OCI-LY7 (cell line): ENCODE measurements at regions not wholly inside any gene's neighbourhood (a gene's known extent, or its start where the extent isn't known, plus 50 kb on each side); places are given as distances from the start of the nearest gene placed in this dataset.

ENCODE experiments used
- BruUV-seq: library from RNA; stranded (reverse); fragments of 400-500 nt; replicated peaks from 2 replicates; lab custom pipeline; 2021; lab: Mats Ljungman, UMichigan
- CTCF ChIA-PET: fragments of 300-600 bp; sonication (Branson Sonifier 250); formaldehyde crosslinking; loops from one replicate; lab custom pipeline; 2022; ENCODE audit warnings: antibody characterized with exemption; ENCODE audit not compliant: unreplicated experiment; lab: Charles Lee
- POLR2A ChIA-PET: fragments of 300-600 bp; sonication (Branson Sonifier 250); formaldehyde crosslinking; loops from one replicate; lab custom pipeline; 2022; ENCODE audit warnings: antibody characterized with exemption; lab: Charles Lee
- DNase-seq: peaks from one replicate; pipeline ENCODE4 v3.0.0-alpha.2; 2015; ENCODE audit warnings: low spot score
- H2AFZ ChIP-seq: fragments of 200-600 bp; sonication (generic), shearing (Covaris generic); 2 replicates; pipeline ENCODE4 v1.6.1; 2014; ENCODE audit warnings: mild to moderate bottlenecking, antibody characterized with exemption, low read length, moderate library complexity
- H3K27ac ChIP-seq: fragments of 200-600 bp; sonication (generic); 2 replicates; pipeline ENCODE4 v1.5.1; 2014; ENCODE audit warnings: mixed run types, low read depth, mild to moderate bottlenecking, moderate library complexity, low read length, inconsistent platforms; ENCODE audit not compliant: poor library complexity, severe bottlenecking
- H3K36me3 ChIP-seq: fragments of 200-600 bp; sonication (generic); 2 replicates; pipeline ENCODE4 v1.6.1; 2014; ENCODE audit warnings: mild to moderate bottlenecking, antibody characterized with exemption, low read length, moderate library complexity, mixed read lengths; ENCODE audit not compliant: insufficient read depth
- H3K4me1 ChIP-seq: fragments of 200-600 bp; sonication (generic); 2 replicates; pipeline ENCODE4 v1.5.1; 2014; ENCODE audit warnings: mild to moderate bottlenecking, low read length; ENCODE audit not compliant: insufficient read depth, poor library complexity, severe bottlenecking
- H3K4me2 ChIP-seq: fragments of 200-600 bp; sonication (generic); 2 replicates; pipeline ENCODE4 v1.6.1; 2014; ENCODE audit warnings: mild to moderate bottlenecking, low read length
- H3K4me3 ChIP-seq: fragments of 200-600 bp; sonication (generic); 2 replicates; pipeline ENCODE4 v1.5.1; 2014; ENCODE audit warnings: mild to moderate bottlenecking, low read depth, low read length; ENCODE audit not compliant: poor library complexity, severe bottlenecking
- H3K79me2 ChIP-seq: fragments of 200-600 bp; sonication (generic); 2 replicates; pipeline ENCODE4 v1.6.1; 2016; ENCODE audit warnings: low read depth, mild to moderate bottlenecking, low read length, moderate library complexity, mixed read lengths; ENCODE audit not compliant: insufficient read depth
- H3K9me2 ChIP-seq: fragments of 200-600 bp; sonication (generic); 2 replicates; pipeline ENCODE4 v1.6.1; 2016; ENCODE audit warnings: mild to moderate bottlenecking, low read length, mixed read lengths; ENCODE audit not compliant: insufficient read depth
- H3K9me3 ChIP-seq: fragments of 200-600 bp; sonication (generic); 2 replicates; pipeline ENCODE4 v1.6.1; 2014; ENCODE audit warnings: mild to moderate bottlenecking, mixed run types, low read length, mixed read lengths
- H4K20me1 ChIP-seq: fragments of 200-600 bp; sonication (generic); 2 replicates; pipeline ENCODE4 v1.6.1; 2014; ENCODE audit warnings: mild to moderate bottlenecking, antibody characterized with exemption, low read length, moderate library complexity, mixed read lengths; ENCODE audit not compliant: insufficient read depth
- CTCF ChIP-seq: fragments of 200-600 bp; sonication (generic); conservative IDR thresholded peaks from 2 replicates; pipeline ENCODE4 v1.5.1; 2014; ENCODE audit warnings: mild to moderate bottlenecking, antibody characterized with exemption, low read length, moderate library complexity, mixed read lengths
- EZH2phosphoT487 ChIP-seq: fragments of 200-600 bp; sonication (generic); IDR thresholded peaks from 2 replicates; pipeline ENCODE4 v1.6.1; 2018; ENCODE audit warnings: low read depth, borderline replicate concordance, mild to moderate bottlenecking, mixed run types, antibody characterized with exemption, low read length, moderate library complexity, mixed read lengths
- intact Hi-C: fragments of 100-400 bp; cut with micrococcal nuclease; formaldehyde crosslinking; loops from one replicate; pipeline ENCODE4 v1.10.0; 2022; ENCODE audit not compliant: unreplicated experiment

- H2AFZ ChIP-seq, result no peak overlapping the region
- no peaks in the 10 kb centered on the region for H3K79me2 ChIP-seq
- H3K9me3 ChIP-seq, result no peaks in the 10 kb centered on the region
- H3K4me1 ChIP-seq, result no peaks in the 10 kb centered on the region
- no peak overlapping the region for H3K4me3 ChIP-seq
- no peaks in the 10 kb centered on the region for H4K20me1 ChIP-seq
- TF ChIP-seq CTCF (no peak), EZH2phosphoT487 (no peak)
- DNase-seq, result no peak
- intact Hi-C loops, result no loop called here
- H3K27ac ChIP-seq, result no peak overlapping the region
- H3K36me3 ChIP-seq, result no peaks in the 10 kb centered on the region
- H3K4me2 ChIP-seq, result no peak overlapping the region
- BruUV-seq, result no TSS peak
- POLR2A ChIA-PET, result no interaction called here
- CTCF ChIA-PET, result no interaction called here
- no peaks in the 10 kb centered on the region for H3K9me2 ChIP-seq
Observed at GRCh38 chr2:19250906-19251305, 107.5 kb downstream of the OSR1 start.

- TF ChIP-seq EZH2phosphoT487, result no peak
- no peak for TF ChIP-seq CTCF
- Histone ChIP-seq H3K4me2 (no peak overlapping the region), H3K4me1 (no peaks in the 10 kb centered on the region), H3K27ac (no peak overlapping the region), H3K9me2 (no peaks in the 10 kb centered on the region), H3K79me2 (no peaks in the 10 kb centered on the region), H3K36me3 (no peaks in the 10 kb centered on the region), H3K9me3 (no peaks in the 10 kb centered on the region), H4K20me1 (no peaks in the 10 kb centered on the region), H2AFZ (no peak overlapping the region), H3K4me3 (no peak overlapping the region)
- DNase-seq, result no peak
- POLR2A ChIA-PET, result no interaction called here
- intact Hi-C loops, result no loop called here
- CTCF ChIA-PET, result no interaction called here
- BruUV-seq, result no TSS peak
Observed at GRCh38 chr2:19247186-19247585, 111.2 kb downstream of the OSR1 start.

- intact Hi-C loops, result no loop called here
- Histone ChIP-seq H3K9me3 (no peaks in the 10 kb centered on the region), H4K20me1 (no peaks in the 10 kb centered on the region), H3K9me2 (no peaks in the 10 kb centered on the region), H3K36me3 (no peaks in the 10 kb centered on the region), H3K4me3 (no peak overlapping the region), H3K79me2 (no peaks in the 10 kb centered on the region), H3K4me2 (no peak overlapping the region), H3K4me1 (no peaks in the 10 kb centered on the region), H2AFZ (no peak overlapping the region), H3K27ac (no peak overlapping the region)
- no TSS peak for BruUV-seq
- DNase-seq, result no peak
- TF ChIP-seq EZH2phosphoT487 (no peak), CTCF (no peak)
- CTCF ChIA-PET, result no interaction called here
- POLR2A ChIA-PET, result no interaction called here
Observed at GRCh38 chr2:19246496-19246895, 111.9 kb downstream of the OSR1 start.
